IMR-90 (cell line): ENCODE measurements at regions not wholly inside any gene's neighbourhood (a gene's known extent, or its start where the extent isn't known, plus 50 kb on each side); places are given as distances from the start of the nearest gene placed in this dataset.

Experiments
- BHLHE40 ChIP-seq: fragments of 150-350 bp; IDR thresholded peaks from 2 replicates; pipeline ENCODE4 v1.6.1; 2016; ENCODE audit warnings: mild to moderate bottlenecking, low read depth, low read length
- NFE2L2 ChIP-seq: fragments of 150-350 bp; IDR thresholded peaks from 2 replicates; pipeline ENCODE4 v1.6.1; 2016; ENCODE audit warnings: low read depth, mild to moderate bottlenecking, low read length
- TF ChIP-seq, protein P1 (sequence below): conservative IDR thresholded peaks from 2 replicates; pipeline ENCODE4 v1.5.1; 2012; ENCODE audit warnings: mild to moderate bottlenecking, low read depth, low read length, improper control_type of control experiment

DNA sequence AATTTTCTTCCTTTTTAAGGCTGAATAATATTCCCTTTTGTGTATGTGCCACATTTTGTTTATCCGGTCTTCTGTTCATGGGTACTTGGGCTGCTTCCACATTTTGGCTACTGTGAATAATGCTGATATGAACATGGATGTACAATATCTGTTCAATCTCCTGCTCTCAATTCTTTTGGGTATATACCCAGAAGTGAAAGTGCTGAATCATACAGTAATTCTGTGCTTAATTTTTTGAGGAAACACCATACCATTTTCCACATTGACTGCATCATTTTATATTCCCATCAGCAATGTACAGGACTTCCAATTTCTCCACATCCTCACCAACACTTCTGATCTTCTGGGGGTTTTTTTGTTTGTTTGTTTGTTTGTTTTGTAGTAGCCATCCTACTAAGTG lies 135.0 kb upstream of the INHBA start:
- no peak for TF ChIP-seq NFE2L2
- TF ChIP-seq BHLHE40: no peak
- TF ChIP-seq, protein P1, sequence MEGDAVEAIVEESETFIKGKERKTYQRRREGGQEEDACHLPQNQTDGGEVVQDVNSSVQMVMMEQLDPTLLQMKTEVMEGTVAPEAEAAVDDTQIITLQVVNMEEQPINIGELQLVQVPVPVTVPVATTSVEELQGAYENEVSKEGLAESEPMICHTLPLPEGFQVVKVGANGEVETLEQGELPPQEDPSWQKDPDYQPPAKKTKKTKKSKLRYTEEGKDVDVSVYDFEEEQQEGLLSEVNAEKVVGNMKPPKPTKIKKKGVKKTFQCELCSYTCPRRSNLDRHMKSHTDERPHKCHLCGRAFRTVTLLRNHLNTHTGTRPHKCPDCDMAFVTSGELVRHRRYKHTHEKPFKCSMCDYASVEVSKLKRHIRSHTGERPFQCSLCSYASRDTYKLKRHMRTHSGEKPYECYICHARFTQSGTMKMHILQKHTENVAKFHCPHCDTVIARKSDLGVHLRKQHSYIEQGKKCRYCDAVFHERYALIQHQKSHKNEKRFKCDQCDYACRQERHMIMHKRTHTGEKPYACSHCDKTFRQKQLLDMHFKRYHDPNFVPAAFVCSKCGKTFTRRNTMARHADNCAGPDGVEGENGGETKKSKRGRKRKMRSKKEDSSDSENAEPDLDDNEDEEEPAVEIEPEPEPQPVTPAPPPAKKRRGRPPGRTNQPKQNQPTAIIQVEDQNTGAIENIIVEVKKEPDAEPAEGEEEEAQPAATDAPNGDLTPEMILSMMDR: no peak
